A549 (cell line): ENCODE measurements at regions not wholly inside any gene's neighbourhood (a gene's known extent, or its start where the extent isn't known, plus 50 kb on each side); places are given as distances from the start of the nearest gene placed in this dataset.

ENCODE experiments used
- ATAC-seq, 2 experiments: fragments of 200-7000 bp in 1 of 2; fragments of >200 bp in 1 of 2; cut with Nextera tagmentation in 1 of 2; cut with Tn5 transposase in 1 of 2; 3 replicates each; pipeline versions ENCODE4 v1.8.0 to v1.9.1; 2018 to 2020; ENCODE audit warnings: mild to moderate bottlenecking in 1 of 2, moderate library complexity in 1 of 2
- CTCF ChIA-PET: fragments of 300-600 bp; sonication (Branson Sonifier 250); formaldehyde crosslinking; extraction: SDS; loops from one replicate; lab custom pipeline; 2021; ENCODE audit warnings: antibody characterized with exemption, inconsistent platforms; lab: Yijun Ruan, JAX
- POLR2A ChIA-PET: fragments of 350-600 bp; formaldehyde crosslinking; extraction: SDS; loops from one replicate; lab custom pipeline; 2021; ENCODE audit warnings: antibody characterized with exemption, inconsistent platforms; lab: Yijun Ruan, JAX
- DNase-seq, 2 experiments: peaks; one replicate each; pipeline versions ENCODE4 v3.0.0 to v3.0.0-alpha.2; 2011 to 2016; ENCODE audit warnings: low read depth in 1 of 2, low spot score in 1 of 2
- FAIRE-seq: peaks from 2 replicates; lab custom pipeline; 2011; peaks lifted over from hg19 to GRCh38; lab: Jason Lieb, UNC
- H3K27ac ChIP-seq, 2 experiments: fragments of >200 bp; sonication (Bioruptor Twin); formaldehyde crosslinking; 3 replicates each; pipeline ENCODE4 v1.5.1; 2016 to 2017
- H3K4me1 ChIP-seq: fragments of >200 bp; sonication (Bioruptor Twin); formaldehyde crosslinking; 3 replicates; pipeline ENCODE4 v1.6.1; 2016
- H3K4me2 ChIP-seq: fragments of >200 bp; sonication (Bioruptor Twin); formaldehyde crosslinking; 3 replicates; pipeline ENCODE4 v1.6.1; 2016
- H3K4me3 ChIP-seq: fragments of >200 bp; sonication (Bioruptor Twin); formaldehyde crosslinking; 3 replicates; pipeline ENCODE4 v1.5.1; 2016
- H3K9me3 ChIP-seq: fragments of >200 bp; sonication (Bioruptor Twin); formaldehyde crosslinking; 3 replicates; pipeline ENCODE4 v1.6.1; 2016
- E2F6 ChIP-seq: IDR thresholded peaks from 2 replicates; pipeline ENCODE4 v1.6.1; 2012; ENCODE audit warnings: low read depth, borderline replicate concordance
- FOSL2 ChIP-seq, 2 experiments: fragments of 450-650 bp in 1 of 2; fragments of >200 bp in 1 of 2; sonication (Bioruptor Twin) in 1 of 2; formaldehyde crosslinking; IDR thresholded peaks; 2 replicates each; pipeline versions ENCODE4 v1.5.0 to v1.6.1; 2016 to 2020; ENCODE audit warnings: mild to moderate bottlenecking in 1 of 2, moderate library complexity in 1 of 2
- FOXS1 ChIP-seq: fragments of 250-450 bp; sonication (Bioruptor Pico); IDR thresholded peaks from 2 replicates; pipeline ENCODE4 v1.5.0; 2020; ENCODE audit warnings: mild to moderate bottlenecking, moderate library complexity
- GATA3 ChIP-seq: IDR thresholded peaks from 2 replicates; pipeline ENCODE4 v1.6.1; 2012; ENCODE audit warnings: borderline replicate concordance
- HDAC2 ChIP-seq: fragments of 200-600 bp; sonication (generic); IDR thresholded peaks from 2 replicates; pipeline ENCODE4 v1.6.1; 2016
- HEYL ChIP-seq: fragments of 250-450 bp; sonication (Bioruptor Pico); IDR thresholded peaks from 2 replicates; pipeline ENCODE4 v1.8.0; 2021; ENCODE audit warnings: mild to moderate bottlenecking, moderate library complexity
- KDM1A ChIP-seq: fragments of 200-600 bp; sonication (generic); IDR thresholded peaks from 2 replicates; pipeline ENCODE4 v1.6.1; 2016; ENCODE audit warnings: low read depth, mild to moderate bottlenecking
- KDM5A ChIP-seq: fragments of 200-600 bp; sonication (generic); IDR thresholded peaks from 2 replicates; pipeline ENCODE4 v1.6.1; 2016; ENCODE audit warnings: antibody characterized with exemption, mild to moderate bottlenecking
- MAFK ChIP-seq: fragments of 450-650 bp; IDR thresholded peaks from 2 replicates; pipeline ENCODE4 v1.6.1; 2014; ENCODE audit not compliant: partially characterized antibody
- MYC ChIP-seq: IDR thresholded peaks from 2 replicates; pipeline ENCODE4 v1.6.1; 2012; ENCODE audit warnings: mild to moderate bottlenecking, inconsistent platforms, low read length, improper control_type of control experiment, borderline replicate concordance
- NFE2L2 ChIP-seq: fragments of 150-350 bp; conservative IDR thresholded peaks from 2 replicates; pipeline ENCODE4 v1.6.1; 2014; ENCODE audit warnings: low read length
- NPAS2 ChIP-seq: fragments of 250-450 bp; sonication (Bioruptor Pico); IDR thresholded peaks from 2 replicates; pipeline ENCODE4 v1.8.0; 2022; ENCODE audit warnings: mild to moderate bottlenecking, moderate library complexity, borderline replicate concordance
- NR3C1 ChIP-seq: fragments of >200 bp; sonication (Bioruptor Twin); formaldehyde crosslinking; IDR thresholded peaks from 3 replicates; pipeline ENCODE4 v1.6.1; 2017
- PHF8 ChIP-seq: fragments of 200-600 bp; sonication (generic); IDR thresholded peaks from 2 replicates; pipeline ENCODE4 v1.6.1; 2016; ENCODE audit warnings: low read depth, mild to moderate bottlenecking, antibody characterized with exemption, moderate library complexity, borderline replicate concordance
- POLR2AphosphoS2 ChIP-seq: conservative IDR thresholded peaks from 2 replicates; pipeline ENCODE4 v1.6.1; 2012; ENCODE audit warnings: low read length, improper control_type of control experiment, inconsistent platforms
- RARB ChIP-seq: fragments of 250-450 bp; sonication (Bioruptor Pico); IDR thresholded peaks from 2 replicates; pipeline ENCODE4 v1.8.0; 2021; ENCODE audit warnings: mild to moderate bottlenecking, moderate library complexity
- RFX5 ChIP-seq: fragments of 450-650 bp; IDR thresholded peaks from 2 replicates; pipeline ENCODE4 v1.7.1; 2014; ENCODE audit warnings: antibody characterized with exemption, mild to moderate bottlenecking, moderate library complexity
- SMC3 ChIP-seq: fragments of >200 bp; sonication (Bioruptor Twin); formaldehyde crosslinking; IDR thresholded peaks from 3 replicates; pipeline ENCODE4 v1.6.1; 2018; ENCODE audit warnings: inconsistent platforms
- SREBF2 ChIP-seq: fragments of 450-650 bp; IDR thresholded peaks from 2 replicates; pipeline ENCODE4 v1.6.1; 2014; ENCODE audit warnings: mild to moderate bottlenecking, moderate library complexity
- USF2 ChIP-seq: fragments of 450-650 bp; IDR thresholded peaks from 2 replicates; pipeline ENCODE4 v1.6.1; 2014; ENCODE audit warnings: antibody characterized with exemption
- ZC3H11A ChIP-seq: fragments of 450-650 bp; IDR thresholded peaks from 2 replicates; pipeline ENCODE4 v1.6.1; 2014; ENCODE audit warnings: antibody characterized with exemption, mild to moderate bottlenecking
- ZNF302 ChIP-seq: fragments of 250-450 bp; sonication (Bioruptor Pico); IDR thresholded peaks from 2 replicates; pipeline ENCODE4 v1.9.0; 2021; ENCODE audit warnings: inconsistent platforms, mild to moderate bottlenecking, moderate library complexity
- WGBS: methylation state at CpG from one replicate; pipeline ENCODE4 v1.1.6; 2017; ENCODE audit errors: missing lambda C conversion rate; 5-methylcytosine and 5-hydroxymethylcytosine counted together
- TF ChIP-seq, protein P1 (sequence below): fragments of >200 bp; sonication (Bioruptor Twin); formaldehyde crosslinking; IDR thresholded peaks from 2 replicates; pipeline ENCODE4 v1.6.1; 2016
- TF ChIP-seq, protein P2 (sequence below): fragments of >200 bp; sonication (Bioruptor Twin); formaldehyde crosslinking; IDR thresholded peaks from 3 replicates; pipeline ENCODE4 v1.5.1; 2016
- TF ChIP-seq, protein P3 (sequence below): fragments of 200-600 bp; sonication (generic); IDR thresholded peaks from 2 replicates; pipeline ENCODE4 v1.6.1; 2016; ENCODE audit warnings: antibody characterized with exemption, mild to moderate bottlenecking, moderate library complexity

DNA sequence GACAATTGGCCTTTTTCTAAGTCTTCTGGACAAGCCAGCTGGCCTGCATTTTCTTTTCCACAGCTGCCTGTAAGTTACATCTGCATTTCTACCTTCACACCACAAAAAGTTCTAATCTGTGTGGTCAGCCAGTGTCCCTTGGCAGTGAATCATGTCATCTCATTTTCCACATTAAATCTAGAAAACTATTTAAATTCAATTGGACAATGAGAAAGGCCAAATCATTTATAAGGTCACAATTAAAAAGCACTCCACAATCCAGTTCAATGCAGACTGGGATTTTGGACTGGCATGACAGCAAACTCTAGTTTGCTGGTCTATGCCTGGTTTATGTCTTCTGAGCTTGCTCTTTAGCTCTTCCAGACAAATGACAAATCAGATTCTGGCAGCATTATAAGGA is 494.2 kb upstream of the SPHKAP start:
- FAIRE-seq (no peak), ATAC-seq (no peak), DNase-seq (no peak)
- no peak for TF ChIP-seq ZNF302
- no peak for TF ChIP-seq USF2
- no peak for TF ChIP-seq E2F6
- no peak for TF ChIP-seq MAFK
- no peak for TF ChIP-seq SMC3
- TF ChIP-seq RFX5 = no peak
- TF ChIP-seq SREBF2 = no peak
- no peak for TF ChIP-seq MYC
- TF ChIP-seq, protein P1, sequence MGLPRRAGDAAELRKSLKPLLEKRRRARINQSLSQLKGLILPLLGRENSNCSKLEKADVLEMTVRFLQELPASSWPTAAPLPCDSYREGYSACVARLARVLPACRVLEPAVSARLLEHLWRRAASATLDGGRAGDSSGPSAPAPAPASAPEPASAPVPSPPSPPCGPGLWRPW = no peak
- TF ChIP-seq PHF8 = no peak
- no peak for TF ChIP-seq GATA3
- TF ChIP-seq RARB = no peak
- TF ChIP-seq, protein P2, sequence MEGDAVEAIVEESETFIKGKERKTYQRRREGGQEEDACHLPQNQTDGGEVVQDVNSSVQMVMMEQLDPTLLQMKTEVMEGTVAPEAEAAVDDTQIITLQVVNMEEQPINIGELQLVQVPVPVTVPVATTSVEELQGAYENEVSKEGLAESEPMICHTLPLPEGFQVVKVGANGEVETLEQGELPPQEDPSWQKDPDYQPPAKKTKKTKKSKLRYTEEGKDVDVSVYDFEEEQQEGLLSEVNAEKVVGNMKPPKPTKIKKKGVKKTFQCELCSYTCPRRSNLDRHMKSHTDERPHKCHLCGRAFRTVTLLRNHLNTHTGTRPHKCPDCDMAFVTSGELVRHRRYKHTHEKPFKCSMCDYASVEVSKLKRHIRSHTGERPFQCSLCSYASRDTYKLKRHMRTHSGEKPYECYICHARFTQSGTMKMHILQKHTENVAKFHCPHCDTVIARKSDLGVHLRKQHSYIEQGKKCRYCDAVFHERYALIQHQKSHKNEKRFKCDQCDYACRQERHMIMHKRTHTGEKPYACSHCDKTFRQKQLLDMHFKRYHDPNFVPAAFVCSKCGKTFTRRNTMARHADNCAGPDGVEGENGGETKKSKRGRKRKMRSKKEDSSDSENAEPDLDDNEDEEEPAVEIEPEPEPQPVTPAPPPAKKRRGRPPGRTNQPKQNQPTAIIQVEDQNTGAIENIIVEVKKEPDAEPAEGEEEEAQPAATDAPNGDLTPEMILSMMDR = no peak
- TF ChIP-seq NR3C1 = no peak
- TF ChIP-seq NFE2L2 = no peak
- Histone ChIP-seq H3K27ac (no peak overlapping the region), H3K4me1 (no peaks in the 10 kb centered on the region), H3K9me3 (no peaks in the 10 kb centered on the region), H3K4me3 (no peak overlapping the region), H3K4me2 (no peak overlapping the region)
- ChIA-PET CTCF (interaction anchor here (1.1 kb wide), 1 partner anchor 17 kb away, joined by 4 read pairs; no protein-coding TSS in a partner anchor), POLR2A (no interaction called here)

DNA sequence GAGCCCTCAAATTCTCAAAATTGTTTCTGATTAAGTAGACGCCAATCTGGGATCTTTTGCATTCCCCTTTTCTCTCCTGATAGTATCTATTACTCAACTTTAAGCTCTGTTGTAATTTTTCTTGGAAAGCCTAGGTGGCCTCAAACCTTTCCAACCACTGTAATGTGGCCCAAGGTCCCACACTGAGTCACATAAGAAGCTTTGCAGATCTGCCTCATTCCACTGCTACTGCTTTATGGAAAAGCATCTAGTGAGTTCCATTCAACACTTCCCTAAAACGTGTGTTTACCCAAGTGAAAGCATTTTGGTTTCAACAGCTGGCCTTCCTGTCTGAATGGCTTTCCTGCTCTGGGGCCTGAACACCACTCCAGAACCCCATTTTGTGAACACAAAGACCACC is 493.6 kb upstream of the SPHKAP start:
- 23% methylated on average over 2 of the region's 2 CpGs for WGBS
- no peak for DNase-seq
- no peak for FAIRE-seq
- H3K27ac ChIP-seq = no peak overlapping the region
- no peak for ATAC-seq
- POLR2A ChIA-PET = no interaction called here
- no peak overlapping the region for H3K4me3 ChIP-seq
- CTCF ChIA-PET = interaction anchor here (1.1 kb wide), 1 partner anchor 17 kb away, joined by 4 read pairs; no protein-coding TSS in a partner anchor
- no peak overlapping the region for H3K4me2 ChIP-seq
- no peak for TF ChIP-seq HEYL
- TF ChIP-seq HDAC2 = no peak
- TF ChIP-seq KDM5A = no peak
- TF ChIP-seq FOXS1 = no peak
- TF ChIP-seq, protein P1 = no peak
- no peak for TF ChIP-seq NPAS2 (CRISPR knock-in tag)
- no peak for TF ChIP-seq E2F6
- TF ChIP-seq, protein P3, sequence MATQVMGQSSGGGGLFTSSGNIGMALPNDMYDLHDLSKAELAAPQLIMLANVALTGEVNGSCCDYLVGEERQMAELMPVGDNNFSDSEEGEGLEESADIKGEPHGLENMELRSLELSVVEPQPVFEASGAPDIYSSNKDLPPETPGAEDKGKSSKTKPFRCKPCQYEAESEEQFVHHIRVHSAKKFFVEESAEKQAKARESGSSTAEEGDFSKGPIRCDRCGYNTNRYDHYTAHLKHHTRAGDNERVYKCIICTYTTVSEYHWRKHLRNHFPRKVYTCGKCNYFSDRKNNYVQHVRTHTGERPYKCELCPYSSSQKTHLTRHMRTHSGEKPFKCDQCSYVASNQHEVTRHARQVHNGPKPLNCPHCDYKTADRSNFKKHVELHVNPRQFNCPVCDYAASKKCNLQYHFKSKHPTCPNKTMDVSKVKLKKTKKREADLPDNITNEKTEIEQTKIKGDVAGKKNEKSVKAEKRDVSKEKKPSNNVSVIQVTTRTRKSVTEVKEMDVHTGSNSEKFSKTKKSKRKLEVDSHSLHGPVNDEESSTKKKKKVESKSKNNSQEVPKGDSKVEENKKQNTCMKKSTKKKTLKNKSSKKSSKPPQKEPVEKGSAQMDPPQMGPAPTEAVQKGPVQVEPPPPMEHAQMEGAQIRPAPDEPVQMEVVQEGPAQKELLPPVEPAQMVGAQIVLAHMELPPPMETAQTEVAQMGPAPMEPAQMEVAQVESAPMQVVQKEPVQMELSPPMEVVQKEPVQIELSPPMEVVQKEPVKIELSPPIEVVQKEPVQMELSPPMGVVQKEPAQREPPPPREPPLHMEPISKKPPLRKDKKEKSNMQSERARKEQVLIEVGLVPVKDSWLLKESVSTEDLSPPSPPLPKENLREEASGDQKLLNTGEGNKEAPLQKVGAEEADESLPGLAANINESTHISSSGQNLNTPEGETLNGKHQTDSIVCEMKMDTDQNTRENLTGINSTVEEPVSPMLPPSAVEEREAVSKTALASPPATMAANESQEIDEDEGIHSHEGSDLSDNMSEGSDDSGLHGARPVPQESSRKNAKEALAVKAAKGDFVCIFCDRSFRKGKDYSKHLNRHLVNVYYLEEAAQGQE = no peak
- no peak for TF ChIP-seq ZC3H11A
- no peak for TF ChIP-seq POLR2AphosphoS2
- TF ChIP-seq KDM1A = no peak
- no peak for TF ChIP-seq ZNF302
- TF ChIP-seq FOSL2 (IDR thresholded peaks at IDR 0.05) = no peak
- TF ChIP-seq FOSL2 (CRISPR knock-in tag; IDR thresholded peaks at IDR 0.05) = no peak
- no peaks in the 10 kb centered on the region for H3K4me1 ChIP-seq
- no peaks in the 10 kb centered on the region for H3K9me3 ChIP-seq
